NCI-H69 (cell line): ENCODE measurements at regions not wholly inside any gene's neighbourhood (a gene's known extent, or its start where the extent isn't known, plus 50 kb on each side); places are given as distances from the start of the nearest gene placed in this dataset.
A peak's percentile ranks its signal among the peaks of the same experiment; 100 is the strongest.

Source experiments
- DNase-seq: peaks from one replicate; lab custom pipeline; 2025; lab: John Stamatoyannopoulos, UW

DNA sequence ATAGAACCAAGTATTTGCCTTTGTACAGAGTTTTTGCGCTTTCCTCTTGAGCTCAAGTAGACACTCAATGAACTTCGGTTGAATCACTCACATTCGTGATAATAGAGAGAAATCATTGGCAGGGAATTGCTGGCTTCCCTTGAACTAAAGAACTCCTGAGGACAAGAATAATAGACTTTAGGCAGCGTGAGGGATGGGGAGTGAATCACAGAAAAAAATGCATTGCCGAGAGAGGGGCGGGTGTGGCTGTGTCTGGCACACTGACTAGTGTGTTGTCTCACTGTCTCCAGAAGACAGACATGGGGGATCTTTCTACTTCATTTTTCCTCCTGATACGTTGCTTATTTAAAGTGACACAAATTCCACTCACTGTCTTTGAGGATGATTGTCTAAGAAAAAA lies 805.2 kb downstream of the BCL11B start:
- DNase-seq = no peak

GRCh38 chr14:98470663-98471062 lies 801.3 kb downstream of the BCL11B start:
- DNase-seq = no peak

DNA sequence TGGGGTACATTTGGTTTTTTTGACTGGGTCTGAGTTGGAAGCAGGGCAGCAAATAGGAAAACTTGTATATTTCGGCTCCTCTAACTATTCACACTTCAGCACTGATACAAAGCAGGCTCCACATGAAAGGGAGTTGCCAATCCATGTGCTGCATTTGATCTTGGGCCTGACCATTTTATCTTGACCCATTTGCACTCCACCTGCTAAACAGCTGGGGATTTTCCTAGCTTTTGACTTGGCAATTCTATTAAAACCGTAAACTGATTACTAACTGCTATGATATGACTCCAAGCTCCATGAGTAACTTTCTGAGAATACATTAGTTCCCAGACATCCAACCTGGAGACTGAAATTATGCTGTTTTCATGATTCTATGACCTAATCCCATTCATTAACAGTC lies 797.1 kb downstream of the BCL11B start:
- DNase-seq = no peak

GRCh38 chr14:98477935-98478334 lies 794.1 kb downstream of the BCL11B start:
- no peak for DNase-seq

GRCh38 chr14:98489115-98489514 lies 782.9 kb downstream of the BCL11B start:
- DNase-seq = no peak

DNA sequence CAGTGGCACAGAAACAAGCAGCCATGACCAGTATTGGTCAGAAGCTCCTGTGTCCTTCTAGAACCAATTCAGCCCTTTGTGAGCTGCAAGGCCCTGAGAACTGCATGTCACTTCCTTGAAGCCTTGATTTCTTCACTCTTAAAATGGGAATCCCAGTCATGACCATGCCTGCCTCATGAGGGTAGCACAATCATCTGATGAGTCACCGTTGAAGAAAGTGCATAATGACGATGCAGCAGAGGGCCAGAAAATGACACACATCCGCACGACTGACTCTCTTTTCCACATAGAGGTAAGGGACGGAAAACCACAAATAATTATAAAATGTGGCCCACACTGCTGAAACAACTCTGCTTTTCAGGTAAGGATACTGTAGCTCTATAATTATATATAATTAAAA lies 777.4 kb downstream of the BCL11B start:
- no peak for DNase-seq

- no peak for DNase-seq
These were observed 773.7 kb downstream of the BCL11B start for GRCh38 chr14:98498019-98498885.

GRCh38 chr14:98501335-98501734 lies 770.7 kb downstream of the BCL11B start:
- no peak for DNase-seq

GRCh38 chr14:98501836-98502235 lies 770.2 kb downstream of the BCL11B start:
- no peak for DNase-seq

DNA sequence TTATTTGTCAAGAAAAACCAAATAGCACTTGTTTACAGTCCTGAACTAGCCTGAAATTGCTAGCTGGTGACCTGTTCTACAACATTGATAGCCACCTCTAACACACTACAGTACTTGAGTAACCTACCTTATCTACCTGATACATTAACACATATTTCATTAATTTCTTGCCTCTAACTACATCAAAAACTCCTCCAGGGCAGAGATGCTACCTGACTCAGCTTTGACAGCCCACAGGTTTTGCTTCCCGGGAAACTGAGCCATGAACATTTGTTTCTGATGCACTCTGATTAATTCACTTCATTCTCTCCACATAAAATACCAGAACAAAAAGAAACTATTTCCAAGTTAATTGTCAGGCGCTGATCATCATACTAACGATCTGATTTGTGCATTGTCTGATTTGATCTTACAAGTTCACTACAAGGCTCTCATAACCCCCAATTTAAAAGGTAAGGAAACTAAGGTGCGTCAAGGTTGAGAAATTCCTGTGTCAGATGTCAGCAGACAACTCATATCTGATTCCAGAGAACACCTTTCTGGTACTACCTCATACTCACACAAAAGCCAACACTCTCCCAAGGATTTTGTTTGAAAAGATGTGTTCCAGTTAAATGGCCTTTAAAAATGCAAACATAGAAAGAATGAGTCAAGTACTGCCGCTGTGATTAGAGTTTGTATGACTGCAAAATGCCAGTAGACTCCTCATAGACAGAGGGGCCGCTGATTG lies 768.7 kb downstream of the BCL11B start:
- DNase-seq = no peak

GRCh38 chr14:98507264-98507663 lies 764.7 kb downstream of the BCL11B start:
- DNase-seq = no peak

DNA sequence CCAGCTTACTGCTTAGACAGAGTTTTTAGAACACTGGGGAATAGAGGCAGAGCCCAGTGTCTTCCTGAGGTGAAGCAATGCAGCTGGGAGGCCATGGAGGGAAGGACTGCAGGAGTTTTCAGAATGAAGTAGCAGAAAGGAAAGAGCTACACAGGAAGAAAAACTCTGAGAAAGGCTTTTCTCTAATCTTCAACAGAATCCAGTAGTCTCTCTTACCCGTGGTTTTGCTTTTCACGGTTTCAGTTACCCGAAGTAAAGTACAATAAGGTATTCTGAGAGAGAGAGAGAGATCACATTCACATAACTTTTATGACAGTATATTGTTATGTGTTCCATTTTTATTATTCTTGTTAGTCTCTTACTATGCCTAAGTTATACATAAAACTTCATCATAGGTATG lies 761.6 kb downstream of the BCL11B start:
- no peak for DNase-seq

DNA sequence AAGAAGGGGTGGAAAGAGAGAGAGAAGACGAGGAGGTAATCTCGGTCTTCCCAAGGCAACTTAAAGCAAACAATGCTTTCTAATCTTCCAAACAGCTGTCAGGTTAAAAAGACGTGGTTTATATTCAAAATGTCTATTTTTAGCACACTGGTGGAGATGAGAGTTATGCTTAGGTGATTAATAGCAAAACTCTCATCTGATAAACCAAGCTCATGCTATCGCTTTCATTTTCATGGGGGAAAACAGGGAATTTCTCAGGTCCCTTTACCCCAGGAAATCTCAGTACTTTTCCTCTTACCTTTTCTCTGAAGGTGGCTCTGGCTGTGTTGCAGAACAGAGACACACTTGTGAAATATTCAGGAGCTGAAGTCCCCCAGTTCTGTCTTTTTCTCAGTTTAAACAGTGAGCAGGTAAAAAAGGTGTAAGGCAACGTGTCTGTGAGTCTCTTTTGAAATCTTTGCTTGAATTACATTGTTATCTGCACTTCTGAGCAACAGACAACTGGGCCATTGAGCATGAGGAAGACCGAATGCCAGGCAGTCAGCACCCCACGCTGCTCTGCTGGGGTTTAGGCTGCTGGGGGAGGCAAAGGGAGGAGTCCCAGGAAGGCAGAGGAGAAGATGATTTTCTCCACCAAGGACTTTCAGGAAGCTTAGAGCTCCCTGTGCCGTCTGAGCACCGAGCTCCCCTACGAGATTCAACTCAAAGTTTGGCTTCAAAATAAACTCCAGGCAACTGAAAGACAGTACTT lies 759.3 kb downstream of the BCL11B start:
- no peak for DNase-seq

- no peak for DNase-seq
These were observed 758.4 kb downstream of the BCL11B start for GRCh38 chr14:98513558-98513957.

DNA sequence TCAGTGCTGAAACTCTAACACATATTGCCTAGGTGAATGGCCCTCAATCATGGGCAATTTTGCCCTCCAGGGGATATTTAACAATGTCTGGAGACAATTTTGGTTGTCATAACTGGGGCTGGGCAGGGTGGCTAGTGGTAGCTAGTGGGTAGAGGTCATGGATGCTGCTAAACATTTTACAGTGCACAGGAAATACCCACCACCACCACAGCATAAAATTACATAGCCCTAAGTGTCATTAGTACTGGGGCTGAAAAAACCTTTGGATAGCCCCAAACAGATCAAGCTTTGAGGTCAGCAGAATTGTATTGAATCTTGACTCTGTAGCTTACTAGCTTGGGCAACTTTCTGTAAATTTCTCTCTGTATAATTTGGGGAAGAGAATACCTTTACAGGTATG lies 758.0 kb downstream of the BCL11B start:
- peak; percentile 39 for DNase-seq

DNA sequence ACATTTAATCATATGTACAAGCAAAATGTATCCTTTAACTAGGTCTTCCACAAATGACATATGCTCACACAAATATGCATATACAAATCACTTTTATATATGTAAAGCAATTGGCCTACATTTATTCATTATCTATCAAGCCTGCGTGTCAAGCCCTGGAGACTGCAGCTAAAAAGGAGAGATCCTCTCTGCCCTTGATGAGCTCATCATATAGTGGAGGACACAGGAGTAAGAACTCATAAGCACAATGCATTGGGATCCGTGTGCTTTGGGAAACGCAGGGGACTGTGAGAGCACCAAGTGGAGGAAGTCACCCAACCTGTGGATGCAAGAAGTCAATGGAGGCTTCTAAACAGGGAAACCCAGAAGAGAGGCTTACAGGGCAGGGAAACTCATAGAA lies 735.7 kb downstream of the BCL11B start:
- DNase-seq = no peak

GRCh38 chr14:98542316-98542715 lies 729.7 kb downstream of the BCL11B start:
- DNase-seq = no peak

DNA sequence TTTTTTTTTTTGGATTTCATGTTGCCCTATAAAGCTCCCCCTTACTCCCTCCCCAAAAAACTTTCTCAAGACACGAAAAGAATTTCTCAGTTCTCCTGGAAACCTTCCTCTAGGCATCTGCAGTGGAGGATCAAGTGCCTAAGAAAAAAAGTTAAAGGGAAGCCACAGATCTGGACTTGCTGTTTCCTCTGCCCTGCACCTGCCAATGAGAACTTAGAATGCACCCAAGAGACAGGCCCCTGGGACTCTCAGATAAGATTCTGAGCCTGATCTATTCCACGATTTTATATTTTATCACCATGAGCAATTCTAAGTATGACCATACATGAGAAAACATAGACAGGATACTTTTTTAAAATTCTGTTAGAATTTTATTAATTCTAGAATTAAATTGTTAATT lies 728.9 kb downstream of the BCL11B start:
- DNase-seq = no peak

DNA sequence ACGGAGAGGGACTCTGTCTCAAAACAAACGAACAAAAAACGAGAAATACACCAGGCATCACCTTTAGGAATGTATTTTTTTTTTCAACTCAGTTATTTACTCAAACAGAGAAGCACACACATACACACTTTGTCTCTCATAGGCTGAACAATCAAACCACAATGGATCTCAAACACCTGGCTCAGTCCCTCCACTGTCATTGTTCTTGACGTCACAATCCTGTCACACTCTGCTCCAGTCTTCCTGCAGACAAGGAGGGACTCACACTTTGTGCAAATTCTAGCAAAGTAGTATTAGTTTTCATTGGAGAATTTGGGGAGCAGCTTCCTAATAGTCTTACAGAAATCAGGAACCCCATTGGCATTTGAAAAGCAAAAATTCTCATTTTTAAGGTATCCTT lies 727.8 kb downstream of the BCL11B start:
- DNase-seq = no peak

DNA sequence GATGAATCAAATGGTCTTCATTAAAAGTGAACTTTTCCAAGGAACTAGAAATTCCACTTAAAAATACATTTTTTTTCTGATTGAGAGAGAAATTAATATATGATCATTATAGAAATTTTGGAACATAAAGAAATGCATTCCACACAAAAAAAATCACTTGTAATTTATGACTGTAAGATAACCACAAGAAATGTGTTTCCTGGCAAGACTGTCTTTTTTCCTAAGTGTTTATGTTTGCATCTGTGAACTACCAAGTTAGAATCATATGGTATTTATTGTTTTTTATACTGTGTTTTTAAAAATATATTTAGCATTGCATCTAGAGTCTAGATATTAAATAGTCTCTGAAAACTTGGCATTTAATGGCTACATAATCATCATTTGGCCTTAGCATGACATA lies 726.8 kb downstream of the BCL11B start:
- DNase-seq = no peak

DNA sequence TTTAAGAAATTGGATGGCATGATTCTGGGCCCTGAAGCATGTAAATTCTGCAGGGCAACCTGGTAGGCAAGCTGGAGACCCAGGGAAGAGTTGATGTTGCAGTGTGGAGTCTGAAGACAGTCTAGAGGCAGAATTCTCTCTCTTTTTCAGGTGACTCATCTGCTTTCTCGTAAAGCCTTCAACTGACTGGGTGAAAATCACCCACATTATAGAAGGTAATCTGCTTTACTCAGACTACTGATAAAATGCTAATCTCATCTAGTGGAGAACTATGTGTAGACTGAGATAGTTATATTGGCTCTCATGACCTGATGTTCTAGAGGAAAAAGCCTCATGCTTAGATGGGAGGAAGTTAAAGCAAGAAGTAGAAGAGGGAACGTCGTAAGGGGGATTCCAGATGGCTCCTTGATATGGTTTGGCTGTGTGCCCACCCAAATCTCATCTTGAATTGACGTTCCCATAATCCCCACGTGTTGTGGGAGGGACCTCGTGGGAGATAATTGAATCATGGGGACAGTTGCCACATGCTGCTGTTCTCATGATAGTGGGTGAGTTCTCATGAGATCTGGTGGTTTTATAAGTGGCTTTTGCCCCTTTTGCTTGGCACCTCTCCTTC lies 723.8 kb downstream of the BCL11B start:
- DNase-seq = no peak

DNA sequence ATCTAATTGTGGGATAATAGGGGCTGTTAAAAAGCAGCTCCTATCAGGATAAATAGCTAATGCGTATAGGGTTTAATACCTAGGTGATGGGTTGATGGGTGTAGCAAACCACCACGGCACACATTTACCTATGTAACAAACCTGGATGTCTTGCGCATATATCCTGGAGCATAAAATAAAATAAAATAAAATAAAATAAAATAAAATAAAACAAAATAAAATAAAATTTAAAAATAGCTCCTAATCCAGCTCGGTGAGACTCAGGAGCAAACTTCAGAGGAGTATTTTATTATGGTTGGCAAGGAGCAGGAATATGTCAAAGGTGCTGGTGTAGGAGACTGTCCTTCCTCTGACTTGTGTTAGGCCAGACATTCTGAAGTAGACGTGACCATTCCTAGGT lies 721.0 kb downstream of the BCL11B start:
- DNase-seq = no peak
